MM.1S (cell line): ENCODE measurements at regions not wholly inside any gene's neighbourhood (a gene's known extent, or its start where the extent isn't known, plus 50 kb on each side); places are given as distances from the start of the nearest gene placed in this dataset.

Experiments used
- CTCF ChIP-seq: fragments of 300-600 bp; sonication (generic); IDR thresholded peaks from 2 replicates; pipeline ENCODE4 v1.5.1; 2016; ENCODE audit warnings: antibody characterized with exemption, low read length, mixed read lengths
- EZH2phosphoT487 ChIP-seq: fragments of 300-600 bp; sonication (generic); IDR thresholded peaks from 2 replicates; pipeline ENCODE4 v1.6.1; 2018; ENCODE audit warnings: antibody characterized with exemption, low read length

GRCh38 chr13:40031031-40031430 lies 375.6 kb downstream of the COG6 start:
- TF ChIP-seq CTCF (no peak), EZH2phosphoT487 (no peak)
